HG02571 (cell line): ENCODE measurements at regions not wholly inside any gene's neighbourhood (a gene's known extent, or its start where the extent isn't known, plus 50 kb on each side); places are given as distances from the start of the nearest gene placed in this dataset.
"Not testable (repeated sequence)": the region's sequence is repeated elsewhere in the genome, so short reads cannot be mapped to it uniquely, and the experiment has no call there.

Experiments
- ATAC-seq: cut with Tn5 transposase; IDR thresholded peaks from one replicate; pipeline ENCODE4 v1.9.1; 2021; ENCODE audit warnings: mild to moderate bottlenecking, moderate library complexity; ENCODE audit not compliant: unreplicated experiment

GRCh38 chr6:137798846-137799245 is 68.2 kb upstream of the TNFAIP3 start:
- ATAC-seq = no peak

- ATAC-seq = no peak
Measured at GRCh38 chr6:137799950-137800568, 67.0 kb upstream of the TNFAIP3 start.

- no peak for ATAC-seq
Measured at GRCh38 chr6:137800762-137801161, 66.3 kb upstream of the TNFAIP3 start.

- no peak for ATAC-seq
Measured at GRCh38 chr6:137801352-137802114, 65.5 kb upstream of the TNFAIP3 start.

GRCh38 chr6:137802408-137803182 is 64.5 kb upstream of the TNFAIP3 start:
- ATAC-seq = no peak

GRCh38 chr6:137804637-137805036 is 62.4 kb upstream of the TNFAIP3 start:
- no peak for ATAC-seq

GRCh38 chr6:137805622-137806021 is 61.4 kb upstream of the TNFAIP3 start:
- ATAC-seq = no peak

GRCh38 chr6:137806914-137807682 is 60.0 kb upstream of the TNFAIP3 start:
- ATAC-seq = no peak

- ATAC-seq = no peak
Measured at GRCh38 chr6:137808191-137808590, 58.9 kb upstream of the TNFAIP3 start.

- no peak for ATAC-seq
Measured at GRCh38 chr6:137808836-137809315, 58.2 kb upstream of the TNFAIP3 start.

GRCh38 chr6:137809895-137810553 is 57.0 kb upstream of the TNFAIP3 start:
- ATAC-seq = not testable (repeated sequence)

GRCh38 chr6:137810554-137811120 is 56.4 kb upstream of the TNFAIP3 start:
- ATAC-seq = no peak

- ATAC-seq = peak; percentile 87
Measured at GRCh38 chr6:137811121-137811915, 55.7 kb upstream of the TNFAIP3 start.

GRCh38 chr6:137811916-137812553 is 55.0 kb upstream of the TNFAIP3 start:
- ATAC-seq = no peak

GRCh38 chr6:137813308-137813970 is 53.6 kb upstream of the TNFAIP3 start:
- no peak for ATAC-seq

- ATAC-seq = not testable (repeated sequence)
Measured at GRCh38 chr6:137814030-137814429, 53.0 kb upstream of the TNFAIP3 start.

GRCh38 chr6:137815692-137816091 is 51.4 kb upstream of the TNFAIP3 start:
- no peak for ATAC-seq

GRCh38 chr6:137816133-137816579 is 50.9 kb upstream of the TNFAIP3 start:
- peak; percentile 42 for ATAC-seq
